ENCODE measurements at regions not wholly inside any gene's neighbourhood (a gene's known extent, or its start where the extent isn't known, plus 50 kb on each side); places are given as distances from the start of the nearest gene placed in this dataset.
"Not testable (repeated sequence)": the region's sequence is repeated elsewhere in the genome, so short reads cannot be mapped to it uniquely, and the experiment has no call there.

GRCh38 chr2:236369661-236370062 is 105.5 kb upstream of the ASB18 start:
- no peak for ATAC-seq (replicated peaks)
- Mint-ChIP-seq H3K27ac (no peak overlapping the region), H3K36me3 (ENCODE audit: insufficient read depth) (no peaks in the 10 kb centered on the region), H3K4me3 (no peak overlapping the region), H3K4me1 (ENCODE audit: low read depth in 2 of 2) (peaks cover 36 to 39% of the 10 kb centered on the region in 2 donors), H3K9me3 (no peaks in the 10 kb centered on the region), H3K27me3 (peaks cover 51 to 60% of the 10 kb centered on the region in 2 donors)
- no peak for DNase-seq

DNA sequence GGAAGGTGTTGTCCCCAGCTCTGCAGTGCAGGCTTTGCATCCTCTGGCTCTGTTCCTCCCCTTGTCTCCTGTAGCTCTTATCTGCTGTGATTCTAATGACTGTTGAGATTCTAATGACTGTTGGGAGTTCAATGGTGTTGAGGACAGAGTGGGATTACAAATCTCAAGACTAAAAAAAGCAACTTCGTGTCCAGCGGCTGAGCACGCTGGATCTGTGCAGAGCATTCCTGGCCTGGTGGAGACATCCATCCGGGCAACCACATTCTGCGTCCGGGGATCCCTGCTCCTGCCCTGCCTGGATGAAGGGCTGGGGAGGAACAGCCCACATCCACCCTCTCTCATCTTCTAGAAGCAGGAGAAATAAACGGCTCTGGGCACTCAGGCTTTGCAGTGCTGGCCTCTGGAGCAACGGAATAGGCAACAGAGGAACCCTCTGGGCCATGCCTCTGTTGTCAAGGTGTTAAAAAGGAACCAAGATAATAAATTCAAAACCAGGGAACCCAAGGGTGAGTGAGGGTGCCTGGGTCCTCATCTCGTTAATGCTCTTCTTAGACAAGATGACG is 106.7 kb upstream of the ASB18 start:
- Mint-ChIP-seq H3K36me3 (ENCODE audit: insufficient read depth) (no peaks in the 10 kb centered on the region), H3K4me1 (ENCODE audit: low read depth in 2 of 2) (peaks cover 26 to 32% of the 10 kb centered on the region in 2 donors), H3K27ac (peak overlapping the region in 1 of 2 donors; percentile 62), H3K9me3 (no peaks in the 10 kb centered on the region), H3K27me3 (peaks cover 63 to 72% of the 10 kb centered on the region in 2 donors), H3K4me3 (no peak overlapping the region)
- ATAC-seq (replicated peaks) (no peak), DNase-seq (no peak)

GRCh38 chr2:236375973-236376476 is 111.8 kb upstream of the ASB18 start:
- no peak overlapping the region for H3K4me3 Mint-ChIP-seq
- DNase-seq (no peak), ATAC-seq (replicated peaks) (no peak)
- peaks cover 45 to 53% of the 10 kb centered on the region in 2 donors for H3K27me3 Mint-ChIP-seq
- no peaks in the 10 kb centered on the region for H3K36me3 Mint-ChIP-seq (ENCODE audit: insufficient read depth)
- H3K9me3 Mint-ChIP-seq: no peaks in the 10 kb centered on the region
- H3K4me1 Mint-ChIP-seq (ENCODE audit: low read depth in 2 of 2): peaks cover 3 to 5% of the 10 kb centered on the region in 2 donors
- no peak overlapping the region for H3K27ac Mint-ChIP-seq

DNA sequence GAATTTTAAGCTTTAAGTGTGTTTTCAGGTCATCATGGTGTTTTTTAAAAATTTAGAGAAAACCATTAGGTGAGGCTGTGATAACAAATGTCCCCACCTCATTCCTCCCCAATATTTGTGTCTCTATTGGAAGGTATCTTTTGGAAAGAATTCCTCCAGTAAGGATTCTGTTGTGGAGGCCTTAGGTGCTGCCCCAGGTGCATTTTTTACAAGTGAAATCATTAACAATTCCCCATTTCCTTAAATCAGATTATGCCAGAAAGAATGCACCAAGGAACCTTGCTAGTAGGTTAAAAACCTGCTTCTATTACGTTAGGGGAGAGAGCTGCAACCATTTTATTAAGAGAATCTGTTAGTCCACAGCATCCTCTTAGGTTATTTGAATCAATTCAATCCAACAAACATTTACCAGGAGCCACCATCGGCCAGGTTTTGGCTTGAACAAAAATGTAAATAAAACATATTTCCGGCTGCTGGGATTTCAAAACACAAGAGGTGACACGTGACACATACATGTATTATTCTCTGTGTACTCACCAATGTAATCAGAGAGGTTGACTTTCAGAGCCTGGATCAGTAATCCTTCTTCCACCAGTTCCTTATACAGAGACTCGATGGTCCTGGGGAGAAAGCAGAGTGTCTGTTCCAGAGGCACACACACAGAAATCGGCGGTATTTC is 112.5 kb upstream of the ASB18 start:
- Mint-ChIP-seq H3K27me3 (peaks cover 42 to 46% of the 10 kb centered on the region in 2 donors), H3K4me3 (no peak overlapping the region)
- ATAC-seq (replicated peaks): no peak

DNA sequence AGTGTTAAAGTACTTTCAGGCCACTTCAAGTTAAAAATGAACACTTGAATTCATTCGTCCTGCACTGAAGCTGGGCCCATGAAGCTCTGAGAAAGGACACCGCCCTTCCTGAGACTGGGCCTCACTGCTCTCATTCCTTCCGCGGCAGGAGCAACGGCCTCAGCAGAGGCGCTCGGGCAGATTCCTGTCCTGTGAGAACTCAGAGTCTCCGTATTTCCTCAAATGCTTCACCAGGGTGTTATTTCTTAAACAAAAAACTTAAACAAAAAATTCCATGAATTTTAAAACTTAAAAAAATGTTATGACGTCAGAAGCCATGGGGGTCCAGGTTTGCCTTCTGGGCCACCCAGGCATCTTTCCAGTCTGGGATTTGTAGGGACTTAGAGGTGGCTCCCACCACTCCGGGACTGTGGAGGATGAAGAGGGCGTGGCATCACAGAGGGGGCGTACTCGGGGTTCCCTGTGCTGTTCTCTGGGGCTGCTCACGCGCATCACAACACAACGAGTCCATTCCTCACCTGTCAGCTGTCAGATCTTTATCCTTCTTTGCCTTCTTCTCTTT is 115.9 kb upstream of the ASB18 start:
- Mint-ChIP-seq H3K9me3 (peaks cover 0 to 1% of the 10 kb centered on the region in 2 donors), H3K36me3 (ENCODE audit: insufficient read depth) (no peaks in the 10 kb centered on the region), H3K27ac (no peak overlapping the region), H3K4me1 (ENCODE audit: low read depth in 2 of 2) (peaks cover 2 to 4% of the 10 kb centered on the region in 2 donors), H3K4me3 (no peak overlapping the region), H3K27me3 (peaks cover 19 to 23% of the 10 kb centered on the region in 2 donors)
- DNase-seq (no peak), ATAC-seq (replicated peaks) (no peak)

More for the DNA sequence above, 112.5 kb upstream of the ASB18 start:
- Mint-ChIP-seq H3K4me1 (ENCODE audit: low read depth in 2 of 2) (peaks cover 5 to 6% of the 10 kb centered on the region in 2 donors), H3K36me3 (ENCODE audit: insufficient read depth) (no peaks in the 10 kb centered on the region), H3K9me3 (no peaks in the 10 kb centered on the region), H3K27ac (no peak overlapping the region)
- DNase-seq: no peak

- not testable (repeated sequence) for H3K4me3 Mint-ChIP-seq; H3K36me3 Mint-ChIP-seq (ENCODE audit: insufficient read depth); ATAC-seq (replicated peaks); H3K9me3 Mint-ChIP-seq; H3K4me1 Mint-ChIP-seq (ENCODE audit: low read depth in 2 of 2); H3K27ac Mint-ChIP-seq; DNase-seq
- H3K27me3 Mint-ChIP-seq: peaks cover 8 to 12% of the 10 kb centered on the region in 2 donors
Measured at GRCh38 chr2:236381253-236381652, 117.0 kb upstream of the ASB18 start.

DNA sequence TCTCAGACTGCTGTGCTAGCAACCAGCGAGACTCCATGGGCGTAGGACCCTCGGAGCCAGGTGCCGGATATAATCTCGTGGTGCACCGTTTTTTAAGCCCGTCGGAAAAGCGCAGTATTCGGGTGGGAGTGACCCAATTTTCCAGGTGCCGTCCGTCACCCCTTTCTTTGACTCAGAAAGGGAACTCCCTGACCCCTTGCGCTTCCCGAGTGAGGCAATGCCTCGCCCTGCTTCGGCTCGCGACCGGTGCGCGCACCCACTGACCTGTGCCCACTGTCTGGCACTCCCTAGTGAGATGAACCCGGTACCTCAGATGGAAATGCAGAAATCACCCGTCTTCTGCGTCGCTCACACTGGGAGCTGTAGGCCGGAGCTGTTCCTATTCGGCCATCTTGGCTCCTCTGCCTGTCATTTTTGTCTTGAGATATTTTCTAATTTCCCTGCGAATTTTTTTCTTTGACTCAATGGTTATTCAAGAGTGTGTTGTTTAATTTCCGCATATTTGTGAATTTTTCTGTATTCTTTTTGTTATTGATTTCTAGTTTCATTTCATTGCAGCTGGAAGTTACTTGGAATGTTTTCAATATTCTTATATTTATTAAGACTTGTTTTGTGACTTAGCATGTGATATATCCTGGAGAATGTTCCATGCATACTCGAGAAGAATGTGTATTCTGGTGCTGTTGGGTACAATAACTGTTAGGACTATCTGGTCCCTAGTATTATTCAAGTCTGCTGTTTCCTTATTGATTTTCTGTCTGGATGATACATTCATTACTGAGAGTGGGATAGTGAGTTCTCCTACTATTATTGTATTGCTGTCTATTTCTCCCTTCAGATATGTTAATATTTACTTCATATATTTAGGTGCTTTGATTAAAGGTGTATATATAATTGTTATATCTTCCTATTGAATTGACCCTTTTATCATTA is 125.3 kb upstream of the ASB18 start:
- not testable (repeated sequence) for H3K9me3 Mint-ChIP-seq; H3K27ac Mint-ChIP-seq; DNase-seq; H3K4me1 Mint-ChIP-seq (ENCODE audit: low read depth in 2 of 2); H3K36me3 Mint-ChIP-seq (ENCODE audit: insufficient read depth); H3K4me3 Mint-ChIP-seq; ATAC-seq (replicated peaks)
- peaks cover 27 to 33% of the 10 kb centered on the region in 2 donors for H3K27me3 Mint-ChIP-seq

DNA sequence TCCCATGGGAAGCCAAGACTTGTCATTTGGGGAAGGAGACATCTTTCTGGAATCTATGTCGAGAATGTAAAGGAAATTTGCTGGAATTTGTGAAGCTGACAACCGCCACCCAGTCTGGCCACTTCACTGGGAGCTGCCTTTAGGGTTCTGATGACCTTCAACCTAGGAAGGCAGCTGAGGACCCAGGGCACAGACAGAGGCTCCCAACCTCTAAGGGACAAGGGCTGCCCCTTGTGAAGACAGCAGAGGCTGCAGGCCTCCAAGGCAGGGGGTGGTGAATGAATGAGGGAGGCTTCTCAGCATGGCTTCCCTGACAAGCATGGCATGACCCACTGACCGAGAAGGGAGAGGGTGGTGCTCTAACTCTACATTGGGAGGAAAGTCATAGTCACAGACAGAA is 128.9 kb upstream of the ASB18 start:
- Mint-ChIP-seq H3K27me3 (peaks cover 27 to 41% of the 10 kb centered on the region in 2 donors), H3K27ac (peak overlapping the region in 1 of 2 donors; percentile 26), H3K4me1 (ENCODE audit: low read depth in 2 of 2) (no peaks in the 10 kb centered on the region), H3K9me3 (no peaks in the 10 kb centered on the region), H3K36me3 (ENCODE audit: insufficient read depth) (peaks cover 2% of the 10 kb centered on the region), H3K4me3 (no peak overlapping the region)
- ATAC-seq (replicated peaks) (no peak), DNase-seq (no peak)

- H3K36me3 Mint-ChIP-seq (ENCODE audit: insufficient read depth): peaks cover 2% of the 10 kb centered on the region
- ATAC-seq (replicated peaks) (no peak), DNase-seq (no peak)
- H3K4me3 Mint-ChIP-seq: no peak overlapping the region
- peaks cover 27 to 41% of the 10 kb centered on the region in 2 donors for H3K27me3 Mint-ChIP-seq
- H3K4me1 Mint-ChIP-seq (ENCODE audit: low read depth in 2 of 2): no peaks in the 10 kb centered on the region
- H3K9me3 Mint-ChIP-seq: no peaks in the 10 kb centered on the region
- H3K27ac Mint-ChIP-seq: peak overlapping the region in 1 of 2 donors; percentile 26
Measured at GRCh38 chr2:236393581-236393980, 129.4 kb upstream of the ASB18 start.

- Mint-ChIP-seq H3K27me3 (peaks cover 24 to 36% of the 10 kb centered on the region in 2 donors), H3K9me3 (no peaks in the 10 kb centered on the region), H3K27ac (no peak overlapping the region), H3K36me3 (ENCODE audit: insufficient read depth) (peaks cover 2% of the 10 kb centered on the region), H3K4me1 (ENCODE audit: low read depth in 2 of 2) (no peaks in the 10 kb centered on the region), H3K4me3 (no peak overlapping the region)
- ATAC-seq (replicated peaks) (no peak), DNase-seq (no peak)
Measured at GRCh38 chr2:236394571-236394970, 130.4 kb upstream of the ASB18 start.

- peaks cover 2% of the 10 kb centered on the region for H3K36me3 Mint-ChIP-seq (ENCODE audit: insufficient read depth)
- DNase-seq: no peak
- H3K4me3 Mint-ChIP-seq: no peak overlapping the region
- ATAC-seq (replicated peaks): no peak
- no peaks in the 10 kb centered on the region for H3K9me3 Mint-ChIP-seq
- H3K4me1 Mint-ChIP-seq (ENCODE audit: low read depth in 2 of 2): no peaks in the 10 kb centered on the region
- no peak overlapping the region for H3K27ac Mint-ChIP-seq
- peaks cover 19 to 34% of the 10 kb centered on the region in 2 donors for H3K27me3 Mint-ChIP-seq
Measured at GRCh38 chr2:236395067-236395466, 130.9 kb upstream of the ASB18 start.

DNA sequence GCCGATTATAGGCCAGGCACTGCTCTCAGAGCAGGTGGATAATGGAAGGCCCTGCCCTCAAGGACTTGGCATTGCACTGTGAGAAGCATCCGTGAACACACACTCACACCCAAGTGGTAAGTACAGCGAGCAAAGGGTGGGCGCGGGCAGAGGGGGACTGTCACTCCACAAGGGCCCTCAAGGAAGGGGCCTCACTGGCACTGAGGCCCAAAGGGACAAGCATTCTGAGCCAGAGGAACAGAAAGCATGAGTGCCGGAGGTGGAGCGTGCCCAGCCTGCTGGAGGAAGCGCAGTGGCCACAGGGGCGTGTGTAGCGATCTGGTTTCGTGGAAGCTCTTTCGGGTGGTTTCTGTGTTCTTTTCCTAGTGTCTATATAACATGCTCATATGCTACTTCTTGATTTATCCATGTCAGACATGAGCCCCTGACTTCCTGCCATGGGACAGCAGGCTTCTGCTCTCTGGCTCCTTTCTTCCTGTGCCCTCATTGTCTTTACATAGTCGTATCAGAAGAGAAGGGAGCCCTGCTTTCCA is 132.7 kb upstream of the ASB18 start:
- no peaks in the 10 kb centered on the region for H3K4me1 Mint-ChIP-seq (ENCODE audit: low read depth in 2 of 2)
- no peak for ATAC-seq (replicated peaks)
- H3K4me3 Mint-ChIP-seq: no peak overlapping the region
- no peak for DNase-seq
- peaks cover 16 to 47% of the 10 kb centered on the region in 2 donors for H3K27me3 Mint-ChIP-seq
- H3K9me3 Mint-ChIP-seq: no peaks in the 10 kb centered on the region
- H3K36me3 Mint-ChIP-seq (ENCODE audit: insufficient read depth): peaks cover 2% of the 10 kb centered on the region
- no peak overlapping the region for H3K27ac Mint-ChIP-seq

DNA sequence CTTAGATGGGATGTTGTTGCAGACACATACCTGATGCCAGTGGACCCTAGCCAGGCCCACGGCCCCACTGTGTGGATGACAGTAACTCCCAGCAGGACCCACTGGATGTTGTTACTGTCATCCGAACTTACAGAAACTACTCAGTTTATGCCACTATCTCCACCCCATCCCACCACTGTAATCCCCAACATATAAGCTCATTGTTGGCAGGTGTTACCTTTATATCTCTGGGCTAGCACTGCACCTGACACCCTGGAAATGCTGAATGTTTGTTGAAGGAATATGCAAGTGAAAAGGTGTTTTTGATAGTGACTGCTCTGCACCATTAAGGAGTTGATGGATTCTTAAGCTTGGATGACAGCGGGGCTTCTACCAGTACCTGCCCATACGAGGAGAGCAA is 133.5 kb upstream of the ASB18 start:
- no peak overlapping the region for H3K4me3 Mint-ChIP-seq
- H3K9me3 Mint-ChIP-seq: no peaks in the 10 kb centered on the region
- H3K36me3 Mint-ChIP-seq (ENCODE audit: insufficient read depth): peaks cover 2% of the 10 kb centered on the region
- peaks cover 23 to 55% of the 10 kb centered on the region in 2 donors for H3K27me3 Mint-ChIP-seq
- ATAC-seq (replicated peaks) (no peak), DNase-seq (no peak)
- H3K27ac Mint-ChIP-seq: no peak overlapping the region
- no peaks in the 10 kb centered on the region for H3K4me1 Mint-ChIP-seq (ENCODE audit: low read depth in 2 of 2)

All from effector memory CD8-positive, alpha-beta T cell (primary cell).